ENCODE measurements at regions not wholly inside any gene's neighbourhood (a gene's known extent, or its start where the extent isn't known, plus 50 kb on each side); places are given as distances from the start of the nearest gene placed in this dataset.

DNA sequence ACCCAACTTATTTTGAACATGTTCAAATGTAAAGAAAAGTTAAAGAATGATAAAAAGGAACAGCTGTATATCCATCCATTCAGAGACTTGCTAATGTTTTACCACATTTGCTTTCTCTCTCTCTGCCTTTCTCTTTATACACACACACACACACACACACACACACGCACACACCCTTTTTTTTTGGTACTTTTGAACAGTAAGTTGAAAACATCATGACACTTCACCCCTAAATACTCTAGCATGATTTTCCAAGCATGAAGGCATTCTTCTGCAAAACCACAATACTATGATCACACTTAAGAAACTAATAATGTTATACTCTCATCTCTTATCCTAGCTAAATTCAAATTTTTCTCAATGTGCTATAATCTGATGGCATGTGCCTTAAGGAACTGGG is 192.3 kb downstream of the UTRN start:
- Histone ChIP-seq H3K9ac (ENCODE audit: insufficient read length, low read depth) (no peak overlapping the region), H3K27me3 (ENCODE audit: insufficient read depth, insufficient read length) (no peaks in the 10 kb centered on the region), H3K4me1 (ENCODE audit: insufficient read depth, insufficient read length) (no peaks in the 10 kb centered on the region), H3K9me3 (ENCODE audit: insufficient read depth, low read length) (no peaks in the 10 kb centered on the region), H3K4me3 (ENCODE audit: insufficient read length, low read depth) (no peak overlapping the region), H3K36me3 (ENCODE audit: insufficient read depth, insufficient read length, low read length) (peaks cover 16% of the 10 kb centered on the region)
- DNase-seq (ENCODE audit: low read depth, low spot score) = no peak
- TF ChIP-seq SUZ12 (IDR thresholded peaks at IDR 0.05; ENCODE audit: extremely low read depth, insufficient read depth, insufficient read length) (no peak), YY1 (IDR thresholded peaks at IDR 0.05; ENCODE audit: insufficient read depth, insufficient read length) (no peak), ZNF274 (IDR thresholded peaks at IDR 0.05; ENCODE audit: low read depth, low read length) (no peak)

DNA sequence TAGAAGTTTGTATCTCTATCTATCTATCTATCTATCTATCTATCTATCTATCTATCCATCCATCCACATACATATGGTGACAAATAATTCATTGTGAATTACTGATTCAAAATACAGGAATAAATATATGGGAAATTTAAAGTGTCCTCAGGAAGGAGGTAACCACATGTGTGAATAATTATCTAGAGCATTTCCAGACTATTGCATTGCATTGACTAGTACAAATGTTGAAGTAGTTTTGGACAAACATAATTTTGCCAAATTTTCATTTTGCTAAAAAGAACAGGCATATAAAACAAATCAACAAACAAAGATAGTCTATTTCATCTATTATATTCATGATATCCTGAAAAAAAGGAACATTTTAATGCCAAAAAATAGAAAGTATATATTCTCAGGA is 192.7 kb downstream of the UTRN start:
- no peak for DNase-seq (ENCODE audit: low read depth, low spot score)
- TF ChIP-seq YY1 (IDR thresholded peaks at IDR 0.05; ENCODE audit: insufficient read depth, insufficient read length) = no peak
- no peak for TF ChIP-seq ZNF274 (IDR thresholded peaks at IDR 0.05; ENCODE audit: low read depth, low read length)
- TF ChIP-seq SUZ12 (IDR thresholded peaks at IDR 0.05; ENCODE audit: extremely low read depth, insufficient read depth, insufficient read length) = no peak
- Histone ChIP-seq H3K27me3 (ENCODE audit: insufficient read depth, insufficient read length) (no peaks in the 10 kb centered on the region), H3K4me1 (ENCODE audit: insufficient read depth, insufficient read length) (no peaks in the 10 kb centered on the region), H3K36me3 (ENCODE audit: insufficient read depth, insufficient read length, low read length) (peaks cover 16% of the 10 kb centered on the region), H3K4me3 (ENCODE audit: insufficient read length, low read depth) (no peak overlapping the region), H3K9ac (ENCODE audit: insufficient read length, low read depth) (no peak overlapping the region), H3K9me3 (ENCODE audit: insufficient read depth, low read length) (no peaks in the 10 kb centered on the region)

- Histone ChIP-seq H3K4me1 (ENCODE audit: insufficient read depth, insufficient read length) (no peaks in the 10 kb centered on the region), H3K9ac (ENCODE audit: insufficient read length, low read depth) (no peak overlapping the region), H3K9me3 (ENCODE audit: insufficient read depth, low read length) (no peaks in the 10 kb centered on the region), H3K27me3 (ENCODE audit: insufficient read depth, insufficient read length) (no peaks in the 10 kb centered on the region), H3K36me3 (ENCODE audit: insufficient read depth, insufficient read length, low read length) (peaks cover 16% of the 10 kb centered on the region), H3K4me3 (ENCODE audit: insufficient read length, low read depth) (no peak overlapping the region)
- DNase-seq (ENCODE audit: low read depth, low spot score) = no peak
- TF ChIP-seq SUZ12 (IDR thresholded peaks at IDR 0.05; ENCODE audit: extremely low read depth, insufficient read depth, insufficient read length) (no peak), ZNF274 (IDR thresholded peaks at IDR 0.05; ENCODE audit: low read depth, low read length) (no peak), YY1 (IDR thresholded peaks at IDR 0.05; ENCODE audit: insufficient read depth, insufficient read length) (no peak)
Measured at GRCh38 chr6:144478483-144478882, 193.3 kb downstream of the UTRN start.

GRCh38 chr6:144479991-144480390 is 194.9 kb downstream of the UTRN start:
- Histone ChIP-seq H3K9ac (ENCODE audit: insufficient read length, low read depth) (no peak overlapping the region), H3K36me3 (ENCODE audit: insufficient read depth, insufficient read length, low read length) (peaks cover 12% of the 10 kb centered on the region), H3K4me3 (ENCODE audit: insufficient read length, low read depth) (no peak overlapping the region), H3K4me1 (ENCODE audit: insufficient read depth, insufficient read length) (no peaks in the 10 kb centered on the region), H3K27me3 (ENCODE audit: insufficient read depth, insufficient read length) (no peaks in the 10 kb centered on the region), H3K9me3 (ENCODE audit: insufficient read depth, low read length) (no peaks in the 10 kb centered on the region)
- no peak for TF ChIP-seq YY1 (IDR thresholded peaks at IDR 0.05; ENCODE audit: insufficient read depth, insufficient read length)
- no peak for TF ChIP-seq SUZ12 (IDR thresholded peaks at IDR 0.05; ENCODE audit: extremely low read depth, insufficient read depth, insufficient read length)
- TF ChIP-seq ZNF274 (IDR thresholded peaks at IDR 0.05; ENCODE audit: low read depth, low read length) = no peak
- no peak for DNase-seq (ENCODE audit: low read depth, low spot score)

- peaks cover 12% of the 10 kb centered on the region for H3K36me3 ChIP-seq (ENCODE audit: insufficient read depth, insufficient read length, low read length)
- H3K9ac ChIP-seq (ENCODE audit: insufficient read length, low read depth) = no peak overlapping the region
- no peak overlapping the region for H3K4me3 ChIP-seq (ENCODE audit: insufficient read length, low read depth)
- TF ChIP-seq ZNF274 (IDR thresholded peaks at IDR 0.05; ENCODE audit: low read depth, low read length) (no peak), SUZ12 (IDR thresholded peaks at IDR 0.05; ENCODE audit: extremely low read depth, insufficient read depth, insufficient read length) (no peak), YY1 (IDR thresholded peaks at IDR 0.05; ENCODE audit: insufficient read depth, insufficient read length) (no peak)
- H3K9me3 ChIP-seq (ENCODE audit: insufficient read depth, low read length) = no peaks in the 10 kb centered on the region
- no peaks in the 10 kb centered on the region for H3K4me1 ChIP-seq (ENCODE audit: insufficient read depth, insufficient read length)
- no peaks in the 10 kb centered on the region for H3K27me3 ChIP-seq (ENCODE audit: insufficient read depth, insufficient read length)
- no peak for DNase-seq (ENCODE audit: low read depth, low spot score)
Measured at GRCh38 chr6:144480473-144480872, 195.3 kb downstream of the UTRN start.

DNA sequence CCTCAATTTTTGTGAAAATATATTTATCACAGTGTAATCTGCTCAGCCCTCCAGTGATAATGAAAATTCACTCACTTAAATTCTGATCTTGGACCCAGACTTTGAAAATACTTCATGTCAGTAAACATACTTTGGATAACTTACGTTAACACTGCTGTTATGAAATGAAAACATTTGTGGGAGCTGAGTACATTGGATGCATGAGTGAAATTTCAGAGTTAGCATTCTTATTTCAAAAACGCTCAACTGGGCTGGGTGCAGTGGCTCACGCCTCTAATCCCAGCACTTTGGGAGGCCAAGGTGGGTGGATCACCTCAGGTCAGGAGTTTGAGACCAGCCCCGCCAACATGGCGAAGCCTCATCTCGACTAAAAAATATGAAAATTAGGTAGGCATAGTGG is 196.4 kb downstream of the UTRN start:
- Histone ChIP-seq H3K4me1 (ENCODE audit: insufficient read depth, insufficient read length) (no peaks in the 10 kb centered on the region), H3K36me3 (ENCODE audit: insufficient read depth, insufficient read length, low read length) (peaks cover 16% of the 10 kb centered on the region), H3K4me3 (ENCODE audit: insufficient read length, low read depth) (no peak overlapping the region)

DNA sequence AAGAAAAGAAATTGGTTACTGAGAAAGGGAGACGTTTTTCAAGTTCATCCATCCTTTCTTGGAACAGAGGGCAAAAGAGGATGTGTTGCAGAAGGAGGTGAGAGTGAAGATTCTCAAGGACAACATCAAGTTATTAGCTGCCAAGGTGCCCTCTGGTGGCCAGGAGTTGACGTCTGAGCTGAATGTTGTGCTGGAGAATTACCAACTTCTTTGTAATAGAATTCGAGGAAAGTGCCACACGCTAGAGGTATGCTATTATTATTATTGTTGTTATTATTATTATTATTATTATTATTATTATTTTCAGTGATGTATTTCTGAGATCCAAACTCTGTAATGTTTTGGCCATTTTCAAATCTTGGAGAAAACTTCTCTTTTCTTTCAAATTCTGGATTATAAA is 197.0 kb downstream of the UTRN start:
- H3K27me3 ChIP-seq (ENCODE audit: insufficient read depth, insufficient read length) = no peaks in the 10 kb centered on the region
- DNase-seq (ENCODE audit: low read depth, low spot score) = peak; percentile 44
- no peaks in the 10 kb centered on the region for H3K4me1 ChIP-seq (ENCODE audit: insufficient read depth, insufficient read length)
- H3K36me3 ChIP-seq (ENCODE audit: insufficient read depth, insufficient read length, low read length) = peaks cover 17% of the 10 kb centered on the region
- no peaks in the 10 kb centered on the region for H3K9me3 ChIP-seq (ENCODE audit: insufficient read depth, low read length)
- TF ChIP-seq SUZ12 (IDR thresholded peaks at IDR 0.05; ENCODE audit: extremely low read depth, insufficient read depth, insufficient read length) (no peak), YY1 (IDR thresholded peaks at IDR 0.05; ENCODE audit: insufficient read depth, insufficient read length) (no peak), ZNF274 (IDR thresholded peaks at IDR 0.05; ENCODE audit: low read depth, low read length) (no peak)
- no peak overlapping the region for H3K9ac ChIP-seq (ENCODE audit: insufficient read length, low read depth)
- H3K4me3 ChIP-seq (ENCODE audit: insufficient read length, low read depth) = no peak overlapping the region

More for the DNA sequence above, 196.4 kb downstream of the UTRN start:
- DNase-seq (ENCODE audit: low read depth, low spot score) = no peak
- Histone ChIP-seq H3K9ac (ENCODE audit: insufficient read length, low read depth) (no peak overlapping the region), H3K9me3 (ENCODE audit: insufficient read depth, low read length) (no peaks in the 10 kb centered on the region), H3K27me3 (ENCODE audit: insufficient read depth, insufficient read length) (no peaks in the 10 kb centered on the region)
- TF ChIP-seq YY1 (IDR thresholded peaks at IDR 0.05; ENCODE audit: insufficient read depth, insufficient read length) = no peak
- no peak for TF ChIP-seq ZNF274 (IDR thresholded peaks at IDR 0.05; ENCODE audit: low read depth, low read length)
- TF ChIP-seq SUZ12 (IDR thresholded peaks at IDR 0.05; ENCODE audit: extremely low read depth, insufficient read depth, insufficient read length) = no peak

All from NT2/D1 (cell line).